ENCODE measurements at regions not wholly inside any gene's neighbourhood (a gene's known extent, or its start where the extent isn't known, plus 50 kb on each side); places are given as distances from the start of the nearest gene placed in this dataset.

GRCh38 chr1:99137554-99138206 is 126.6 kb upstream of the PLPPR4 start:
- no peak overlapping the region for H3K4me3 Mint-ChIP-seq

GRCh38 chr1:99139876-99140275 is 124.4 kb upstream of the PLPPR4 start:
- peaks cover 0 to 5% (median 0%) of the 10 kb centered on the region in 5 donors for H3K9me3 Mint-ChIP-seq
- no peak overlapping the region for H3K27ac ChIP-seq (ENCODE audit: low read depth, low read length)
- DNase-seq, result no peak
- no peaks in the 10 kb centered on the region for H3K27me3 ChIP-seq (ENCODE audit: insufficient read depth, low read length, poor library complexity, severe bottlenecking)
- H3K9me3 ChIP-seq (ENCODE audit: low read length), result no peaks in the 10 kb centered on the region
- H3K36me3 ChIP-seq (ENCODE audit: insufficient read depth, low read length), result no peaks in the 10 kb centered on the region
- no peaks in the 10 kb centered on the region for H3K4me1 Mint-ChIP-seq
- peaks cover 4 to 9% of the 10 kb centered on the region in 2 donors for H3K27me3 Mint-ChIP-seq
- ChIA-PET POLR2A (no interaction called here), CTCF (no interaction called here)
- H3K27ac Mint-ChIP-seq, result no peak overlapping the region
- no peak overlapping the region for H3K4me3 Mint-ChIP-seq
- H3K4me3 ChIP-seq (ENCODE audit: low read length), result no peak overlapping the region
- H3K4me1 ChIP-seq (ENCODE audit: insufficient read depth, low read length), result no peaks in the 10 kb centered on the region
- H3K36me3 Mint-ChIP-seq, result no peaks in the 10 kb centered on the region

More at GRCh38 chr1:99137554-99138206, 126.6 kb upstream of the PLPPR4 start:
- ChIA-PET POLR2A (no interaction called here), CTCF (no interaction called here)
- H3K27ac Mint-ChIP-seq, result no peak overlapping the region
- no peaks in the 10 kb centered on the region for H3K36me3 Mint-ChIP-seq
- Histone ChIP-seq H3K4me3 (ENCODE audit: low read length) (no peak overlapping the region), H3K4me1 (ENCODE audit: insufficient read depth, low read length) (no peaks in the 10 kb centered on the region), H3K27ac (ENCODE audit: low read depth, low read length) (no peak overlapping the region), H3K9me3 (ENCODE audit: low read length) (no peaks in the 10 kb centered on the region), H3K27me3 (ENCODE audit: insufficient read depth, low read length, poor library complexity, severe bottlenecking) (no peaks in the 10 kb centered on the region), H3K36me3 (ENCODE audit: insufficient read depth, low read length) (no peaks in the 10 kb centered on the region)
- DNase-seq, result no peak
- H3K4me1 Mint-ChIP-seq, result no peaks in the 10 kb centered on the region
- peaks cover 0 to 4% of the 10 kb centered on the region in 2 donors for H3K27me3 Mint-ChIP-seq
- H3K9me3 Mint-ChIP-seq, result peaks cover 0 to 5% (median 0%) of the 10 kb centered on the region in 5 donors

- no peak overlapping the region for H3K4me3 ChIP-seq (ENCODE audit: low read length)
- no peaks in the 10 kb centered on the region for H3K4me1 Mint-ChIP-seq
Observed at GRCh38 chr1:99146129-99146848, 118.0 kb upstream of the PLPPR4 start.

GRCh38 chr1:99149952-99150351 is 114.3 kb upstream of the PLPPR4 start:
- Mint-ChIP-seq H3K9me3 (no peaks in the 10 kb centered on the region), H3K27me3 (peaks cover 0 to 8% of the 10 kb centered on the region in 2 donors), H3K4me3 (no peak overlapping the region), H3K36me3 (no peaks in the 10 kb centered on the region), H3K4me1 (no peaks in the 10 kb centered on the region), H3K27ac (no peak overlapping the region)
- Histone ChIP-seq H3K9me3 (ENCODE audit: low read length) (no peaks in the 10 kb centered on the region), H3K4me1 (ENCODE audit: insufficient read depth, low read length) (no peaks in the 10 kb centered on the region), H3K27ac (ENCODE audit: low read depth, low read length) (no peak overlapping the region), H3K4me3 (ENCODE audit: low read length) (no peak overlapping the region), H3K36me3 (ENCODE audit: insufficient read depth, low read length) (no peaks in the 10 kb centered on the region), H3K27me3 (ENCODE audit: insufficient read depth, low read length, poor library complexity, severe bottlenecking) (no peaks in the 10 kb centered on the region)
- DNase-seq, result no peak
- ChIA-PET POLR2A (no interaction called here), CTCF (no interaction called here)

More at GRCh38 chr1:99146129-99146848, 118.0 kb upstream of the PLPPR4 start:
- H3K27ac ChIP-seq (ENCODE audit: low read depth, low read length), result no peak overlapping the region
- H3K27me3 ChIP-seq (ENCODE audit: insufficient read depth, low read length, poor library complexity, severe bottlenecking), result no peaks in the 10 kb centered on the region
- ChIA-PET POLR2A (no interaction called here), CTCF (no interaction called here)
- H3K4me1 ChIP-seq (ENCODE audit: insufficient read depth, low read length), result no peaks in the 10 kb centered on the region
- no peaks in the 10 kb centered on the region for H3K9me3 Mint-ChIP-seq
- no peaks in the 10 kb centered on the region for H3K9me3 ChIP-seq (ENCODE audit: low read length)
- no peaks in the 10 kb centered on the region for H3K36me3 ChIP-seq (ENCODE audit: insufficient read depth, low read length)
- H3K27ac Mint-ChIP-seq, result no peak overlapping the region
- no peaks in the 10 kb centered on the region for H3K36me3 Mint-ChIP-seq
- H3K4me3 Mint-ChIP-seq, result no peak overlapping the region
- H3K27me3 Mint-ChIP-seq, result peaks cover 6 to 12% of the 10 kb centered on the region in 2 donors
- no peak for DNase-seq

- Mint-ChIP-seq H3K27ac (no peak overlapping the region), H3K9me3 (no peaks in the 10 kb centered on the region), H3K36me3 (no peaks in the 10 kb centered on the region), H3K4me3 (no peak overlapping the region), H3K27me3 (peaks cover 0 to 6% of the 10 kb centered on the region in 2 donors), H3K4me1 (no peaks in the 10 kb centered on the region)
- Histone ChIP-seq H3K4me3 (ENCODE audit: low read length) (no peak overlapping the region), H3K9me3 (ENCODE audit: low read length) (no peaks in the 10 kb centered on the region), H3K4me1 (ENCODE audit: insufficient read depth, low read length) (no peaks in the 10 kb centered on the region), H3K27me3 (ENCODE audit: insufficient read depth, low read length, poor library complexity, severe bottlenecking) (no peaks in the 10 kb centered on the region), H3K36me3 (ENCODE audit: insufficient read depth, low read length) (no peaks in the 10 kb centered on the region), H3K27ac (ENCODE audit: low read depth, low read length) (no peak overlapping the region)
- POLR2A ChIA-PET, result no interaction called here
- DNase-seq, result no peak
- CTCF ChIA-PET, result no interaction called here
Observed at GRCh38 chr1:99152132-99152531, 112.2 kb upstream of the PLPPR4 start.

- H3K4me1 Mint-ChIP-seq, result no peaks in the 10 kb centered on the region
- Histone ChIP-seq H3K9me3 (ENCODE audit: low read length) (no peaks in the 10 kb centered on the region), H3K27ac (ENCODE audit: low read depth, low read length) (no peak overlapping the region), H3K36me3 (ENCODE audit: insufficient read depth, low read length) (no peaks in the 10 kb centered on the region), H3K4me1 (ENCODE audit: insufficient read depth, low read length) (no peaks in the 10 kb centered on the region), H3K4me3 (ENCODE audit: low read length) (no peak overlapping the region), H3K27me3 (ENCODE audit: insufficient read depth, low read length, poor library complexity, severe bottlenecking) (no peaks in the 10 kb centered on the region)
- H3K4me3 Mint-ChIP-seq, result no peak overlapping the region
- ChIA-PET CTCF (no interaction called here), POLR2A (no interaction called here)
- H3K9me3 Mint-ChIP-seq, result peaks cover 0 to 4% (median 0%) of the 10 kb centered on the region in 5 donors
- no peaks in the 10 kb centered on the region for H3K36me3 Mint-ChIP-seq
- H3K27ac Mint-ChIP-seq, result no peak overlapping the region
- no peak for DNase-seq
- H3K27me3 Mint-ChIP-seq, result peaks cover 12 to 20% of the 10 kb centered on the region in 2 donors
Observed at GRCh38 chr1:99163671-99164070, 100.6 kb upstream of the PLPPR4 start.

- no peak overlapping the region for H3K27ac ChIP-seq (ENCODE audit: low read depth, low read length)
- CTCF ChIA-PET, result no interaction called here
- DNase-seq, result no peak
- no peaks in the 10 kb centered on the region for H3K9me3 ChIP-seq (ENCODE audit: low read length)
- no peak overlapping the region for H3K4me3 ChIP-seq (ENCODE audit: low read length)
- Mint-ChIP-seq H3K27me3 (peaks cover 13 to 20% of the 10 kb centered on the region in 2 donors), H3K4me1 (no peaks in the 10 kb centered on the region), H3K9me3 (no peaks in the 10 kb centered on the region), H3K4me3 (no peak overlapping the region), H3K27ac (no peak overlapping the region), H3K36me3 (no peaks in the 10 kb centered on the region)
- POLR2A ChIA-PET, result no interaction called here
- no peaks in the 10 kb centered on the region for H3K27me3 ChIP-seq (ENCODE audit: insufficient read depth, low read length, poor library complexity, severe bottlenecking)
- no peaks in the 10 kb centered on the region for H3K36me3 ChIP-seq (ENCODE audit: insufficient read depth, low read length)
- H3K4me1 ChIP-seq (ENCODE audit: insufficient read depth, low read length), result no peaks in the 10 kb centered on the region
Observed at GRCh38 chr1:99170516-99170915, 93.8 kb upstream of the PLPPR4 start.

- POLR2A ChIA-PET, result no interaction called here
- Histone ChIP-seq H3K4me3 (ENCODE audit: low read length) (no peak overlapping the region), H3K9me3 (ENCODE audit: low read length) (no peaks in the 10 kb centered on the region), H3K4me1 (ENCODE audit: insufficient read depth, low read length) (no peaks in the 10 kb centered on the region), H3K27ac (ENCODE audit: low read depth, low read length) (no peak overlapping the region), H3K36me3 (ENCODE audit: insufficient read depth, low read length) (no peaks in the 10 kb centered on the region), H3K27me3 (ENCODE audit: insufficient read depth, low read length, poor library complexity, severe bottlenecking) (no peaks in the 10 kb centered on the region)
- DNase-seq, result no peak
- Mint-ChIP-seq H3K4me3 (no peak overlapping the region), H3K27me3 (peaks cover 9 to 16% of the 10 kb centered on the region in 2 donors), H3K9me3 (no peaks in the 10 kb centered on the region), H3K27ac (no peak overlapping the region), H3K4me1 (no peaks in the 10 kb centered on the region), H3K36me3 (no peaks in the 10 kb centered on the region)
- CTCF ChIA-PET, result no interaction called here
Observed at GRCh38 chr1:99171184-99171813, 93.0 kb upstream of the PLPPR4 start.

All from CD8-positive, alpha-beta memory T cell (primary cell).